B cell (primary cell): ENCODE measurements at regions not wholly inside any gene's neighbourhood (a gene's known extent, or its start where the extent isn't known, plus 50 kb on each side); places are given as distances from the start of the nearest gene placed in this dataset.

Experiments used
- ATAC-seq: fragments of 200-7000 bp; cut with Tn5 transposase; one replicate; pipeline ENCODE4 v1.10.0; 2021; ENCODE audit warnings: low read depth, mild to moderate bottlenecking, moderate number of reproducible peaks, moderate library complexity
- CTCF ChIA-PET: fragments of 350-600 bp; sonication (Branson Sonifier 250); formaldehyde crosslinking; loops from one replicate; lab custom pipeline; 2021; ENCODE audit warnings: antibody characterized with exemption, inconsistent platforms; lab: Charles Lee
- POLR2A ChIA-PET: fragments of 350-600 bp; sonication (Branson Sonifier 250); formaldehyde crosslinking; loops from one replicate; lab custom pipeline; 2021; ENCODE audit warnings: antibody characterized with exemption; lab: Charles Lee
- DNase-seq: peaks from one replicate; pipeline ENCODE4 v3.0.0; 2013
- H2AFZ ChIP-seq: 2 replicates; pipeline ENCODE4 v1.6.1; 2012; ENCODE audit warnings: mild to moderate bottlenecking, low read depth, low read length; ENCODE audit not compliant: insufficient read depth, poor library complexity, severe bottlenecking
- H3K27ac ChIP-seq, 2 donors: 1 replicate in 1 of 2; 2 replicates in 1 of 2; pipeline ENCODE4 v1.5.1; 2012 to 2013; ENCODE audit warnings: low read length in 2 of 2, mild to moderate bottlenecking in 2 of 2, moderate library complexity in 1 of 2
- H3K27me3 ChIP-seq, 4 experiments: fragments of 200-600 bp in 1 of 4; sonication (generic) in 1 of 4; replicated peaks in 1 of 4; 1 replicate in 2 of 4; 2 replicates in 2 of 4; pipeline versions ENCODE4 v1.6.1 to v1.7.0; 2013 to 2016; ENCODE audit warnings: low read length in 3 of 4, mild to moderate bottlenecking in 2 of 4, mixed read lengths in 1 of 4, moderate library complexity in 1 of 4; ENCODE audit not compliant: insufficient read depth in 4 of 4, control insufficient read depth in 3 of 4; ENCODE audit errors: control extremely low read depth in 1 of 4
- H3K36me3 ChIP-seq, 2 experiments: replicated peaks in 1 of 2; 1 replicate in 1 of 2; 2 replicates in 1 of 2; pipeline versions ENCODE4 v1.6.1 to v1.7.1; 2013; ENCODE audit warnings: low read length in 1 of 2; ENCODE audit not compliant: insufficient read depth in 2 of 2, control insufficient read depth in 1 of 2; ENCODE audit errors: control extremely low read depth in 1 of 2, extremely low read depth in 1 of 2
- H3K4me1 ChIP-seq, 2 donors: fragments of 200-600 bp in 1 of 2; sonication (generic) in 1 of 2; 1 replicate in 1 of 2; 2 replicates in 1 of 2; pipeline versions ENCODE4 v1.5.1 to v1.6.1; 2013 to 2017; ENCODE audit warnings: low read length in 2 of 2; ENCODE audit not compliant: control insufficient read depth in 2 of 2, insufficient read depth in 2 of 2
- H3K4me2 ChIP-seq: replicated peaks from 2 replicates; pipeline ENCODE3; 2012; ENCODE audit warnings: mild to moderate bottlenecking, low read depth, low read length; ENCODE audit not compliant: poor library complexity, severe bottlenecking
- H3K4me3 ChIP-seq, 5 experiments: fragments of 200-600 bp in 1 of 5; sonication (generic) in 1 of 5; 1 replicate in 3 of 5; 2 replicates in 2 of 5; pipeline versions ENCODE4 v1.5.1 to v1.7.0; 2011 to 2016; ENCODE audit warnings: low read length in 4 of 5, mild to moderate bottlenecking in 4 of 5, low read depth in 2 of 5, control low read depth in 1 of 5, moderate library complexity in 1 of 5; ENCODE audit not compliant: insufficient read depth in 1 of 5; ENCODE audit errors: control extremely low read depth in 1 of 5, extremely low read depth in 1 of 5
- H3K79me2 ChIP-seq: fragments of 200-600 bp; sonication (generic); one replicate; pipeline ENCODE4 v1.6.0; 2016; ENCODE audit warnings: low read length; ENCODE audit not compliant: control insufficient read depth, insufficient read depth
- H3K9ac ChIP-seq: fragments of 200-600 bp; sonication (generic); 2 replicates; pipeline ENCODE4 v1.6.1; 2017; ENCODE audit warnings: mild to moderate bottlenecking, low read length, moderate library complexity
- H3K9me3 ChIP-seq, 3 donors: one replicate each; pipeline versions ENCODE4 v1.6.1 to v1.7.1; 2013; ENCODE audit warnings: low read length in 2 of 3; ENCODE audit not compliant: control insufficient read depth in 2 of 3, insufficient read depth in 1 of 3; ENCODE audit errors: control extremely low read depth in 1 of 3
- H4K20me1 ChIP-seq: 2 replicates; pipeline ENCODE4 v1.6.0; 2012; ENCODE audit warnings: mild to moderate bottlenecking, low read length; ENCODE audit not compliant: insufficient read depth, control insufficient read depth, poor library complexity, severe bottlenecking
- H3K27ac Mint-ChIP-seq: one replicate; pipeline ENCODE4 v1.8.0; 2021; ENCODE audit warnings: mixed read lengths
- H3K27me3 Mint-ChIP-seq: one replicate; pipeline ENCODE4 v1.8.0; 2021; ENCODE audit warnings: mixed read lengths
- H3K4me1 Mint-ChIP-seq: one replicate; pipeline ENCODE4 v1.8.0; 2021; ENCODE audit warnings: mixed read lengths
- H3K4me3 Mint-ChIP-seq: one replicate; pipeline ENCODE4 v1.8.0; 2021; ENCODE audit warnings: mixed read lengths
- H3K9me3 Mint-ChIP-seq: one replicate; pipeline ENCODE4 v1.8.0; 2022; ENCODE audit warnings: mixed read lengths; ENCODE audit not compliant: insufficient read depth
- CTCF ChIP-seq: fragments of 200-600 bp; IDR thresholded peaks from one replicate; pipeline ENCODE4 v1.8.0; 2022; ENCODE audit warnings: antibody characterized with exemption, mild to moderate bottlenecking
- EZH2 ChIP-seq: IDR thresholded peaks from 2 replicates; pipeline ENCODE4 v1.6.1; 2012; ENCODE audit warnings: borderline replicate concordance, low read depth, mild to moderate bottlenecking, moderate library complexity, low read length; ENCODE audit not compliant: insufficient read depth, poor library complexity, severe bottlenecking
- WGBS: methylation state at CpG from one replicate; pipeline ENCODE4 v1.1.5; 2013; ENCODE audit warnings: missing lambda C conversion rate; ENCODE audit not compliant: insufficient coverage; 5-methylcytosine and 5-hydroxymethylcytosine counted together
- intact Hi-C: fragments of 100-400 bp; cut with micrococcal nuclease; formaldehyde crosslinking; loops from one replicate; pipeline ENCODE4 v1.10.0; 2022

GRCh38 chr4:67092351-67092750 is 453.0 kb downstream of the CENPC start:
- Histone ChIP-seq H4K20me1 (no peaks in the 10 kb centered on the region), H3K9ac (no peak overlapping the region), H3K9me3 (no peaks in the 10 kb centered on the region), H3K36me3 (no peaks in the 10 kb centered on the region), H3K79me2 (no peaks in the 10 kb centered on the region), H3K4me2 (no peak overlapping the region), H3K27ac (no peak overlapping the region), H3K4me1 (no peaks in the 10 kb centered on the region), H3K4me3 (no peak overlapping the region), H2AFZ (no peak overlapping the region), H3K27me3 (no peaks in the 10 kb centered on the region)
- ChIA-PET POLR2A (no interaction called here), CTCF (no interaction called here)
- Mint-ChIP-seq H3K4me1 (no peaks in the 10 kb centered on the region), H3K27ac (no peak overlapping the region), H3K27me3 (no peaks in the 10 kb centered on the region), H3K4me3 (no peak overlapping the region), H3K9me3 (no peaks in the 10 kb centered on the region)
- no peak for ATAC-seq
- TF ChIP-seq EZH2 (no peak), CTCF (no peak)
- DNase-seq = no peak
- 80% methylated on average over 1 of the region's 4 CpGs for WGBS
- intact Hi-C loops = no loop called here

DNA sequence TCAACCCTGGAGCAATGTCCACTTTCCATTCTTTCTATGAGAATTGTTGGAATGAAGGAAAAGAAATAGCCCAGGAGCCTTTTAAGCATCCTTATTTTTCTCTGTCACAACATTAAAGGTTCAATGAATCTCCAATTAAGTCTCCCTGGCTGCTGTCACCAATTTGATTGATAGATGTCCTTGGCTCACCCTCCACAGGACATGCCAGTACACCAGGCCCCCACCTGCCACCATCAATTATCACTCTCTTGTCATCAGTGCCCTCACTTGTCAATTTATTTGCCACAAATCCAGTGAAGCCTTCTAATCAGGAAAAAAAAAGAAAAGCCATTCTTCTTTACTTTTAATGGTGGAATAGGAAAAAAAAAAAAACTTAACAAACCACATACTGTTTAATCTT is 453.6 kb downstream of the CENPC start:
- Histone ChIP-seq H3K4me2 (no peak overlapping the region), H4K20me1 (no peaks in the 10 kb centered on the region), H3K9ac (no peak overlapping the region), H3K27ac (no peak overlapping the region), H3K9me3 (no peaks in the 10 kb centered on the region), H3K4me1 (no peaks in the 10 kb centered on the region), H3K79me2 (no peaks in the 10 kb centered on the region), H3K27me3 (no peaks in the 10 kb centered on the region), H2AFZ (no peak overlapping the region), H3K4me3 (no peak overlapping the region), H3K36me3 (no peaks in the 10 kb centered on the region)
- Mint-ChIP-seq H3K4me3 (no peak overlapping the region), H3K9me3 (no peaks in the 10 kb centered on the region), H3K4me1 (no peaks in the 10 kb centered on the region), H3K27me3 (no peaks in the 10 kb centered on the region), H3K27ac (no peak overlapping the region)
- no peak for ATAC-seq
- no peak for TF ChIP-seq EZH2
- no peak for TF ChIP-seq CTCF
- CTCF ChIA-PET = no interaction called here
- intact Hi-C loops = no loop called here
- POLR2A ChIA-PET = no interaction called here
- no peak for DNase-seq
